GM19328 (cell line): ENCODE measurements at regions not wholly inside any gene's neighbourhood (a gene's known extent, or its start where the extent isn't known, plus 50 kb on each side); places are given as distances from the start of the nearest gene placed in this dataset.
"Not testable (repeated sequence)": the region's sequence is repeated elsewhere in the genome, so short reads cannot be mapped to it uniquely, and the experiment has no call there.

Experiments used
- ATAC-seq: cut with Tn5 transposase; IDR thresholded peaks from one replicate; pipeline ENCODE4 v1.9.1; 2021; ENCODE audit warnings: mild to moderate bottlenecking, moderate library complexity; ENCODE audit not compliant: unreplicated experiment

GRCh38 chr3:82423268-82424030 is 662.0 kb upstream of the GBE1 start:
- ATAC-seq, result no peak

GRCh38 chr3:82416830-82417229 is 655.4 kb upstream of the GBE1 start:
- ATAC-seq, result no peak

GRCh38 chr3:82416349-82416748 is 654.9 kb upstream of the GBE1 start:
- no peak for ATAC-seq

GRCh38 chr3:82413171-82413570 is 651.7 kb upstream of the GBE1 start:
- no peak for ATAC-seq

GRCh38 chr3:82410366-82410765 is 648.9 kb upstream of the GBE1 start:
- ATAC-seq, result no peak

- ATAC-seq, result no peak
Measured at GRCh38 chr3:82409842-82410241, 648.4 kb upstream of the GBE1 start.

- ATAC-seq, result no peak
Measured at GRCh38 chr3:82392203-82392775, 630.8 kb upstream of the GBE1 start.

GRCh38 chr3:82390868-82391267 is 629.4 kb upstream of the GBE1 start:
- no peak for ATAC-seq

GRCh38 chr3:82386647-82387046 is 625.2 kb upstream of the GBE1 start:
- no peak for ATAC-seq

GRCh38 chr3:82384181-82384580 is 622.7 kb upstream of the GBE1 start:
- no peak for ATAC-seq

- ATAC-seq, result no peak
Measured at GRCh38 chr3:82382831-82383230, 621.4 kb upstream of the GBE1 start.

- ATAC-seq, result no peak
Measured at GRCh38 chr3:82378392-82378791, 616.9 kb upstream of the GBE1 start.

- ATAC-seq, result no peak
Measured at GRCh38 chr3:82376883-82377282, 615.4 kb upstream of the GBE1 start.

GRCh38 chr3:82373833-82374232 is 612.4 kb upstream of the GBE1 start:
- not testable (repeated sequence) for ATAC-seq

GRCh38 chr3:82364827-82365226 is 603.4 kb upstream of the GBE1 start:
- no peak for ATAC-seq

GRCh38 chr3:82363131-82363530 is 601.7 kb upstream of the GBE1 start:
- no peak for ATAC-seq

- ATAC-seq, result no peak
Measured at GRCh38 chr3:82355228-82355627, 593.8 kb upstream of the GBE1 start.

- no peak for ATAC-seq
Measured at GRCh38 chr3:82354228-82354627, 592.8 kb upstream of the GBE1 start.

- ATAC-seq, result no peak
Measured at GRCh38 chr3:82353306-82354171, 592.1 kb upstream of the GBE1 start.

- no peak for ATAC-seq
Measured at GRCh38 chr3:82347585-82347984, 586.1 kb upstream of the GBE1 start.

- no peak for ATAC-seq
Measured at GRCh38 chr3:82342521-82342920, 581.1 kb upstream of the GBE1 start.

- no peak for ATAC-seq
Measured at GRCh38 chr3:82329300-82329699, 567.9 kb upstream of the GBE1 start.
